Stimulated activated CD4-positive, alpha-beta T cell treated with anti-CD3 and anti-CD28 coated beads, Interleukin-2, amount 100 ng/mL, for 48 hours (primary cell): ENCODE measurements at regions not wholly inside any gene's neighbourhood (a gene's known extent, or its start where the extent isn't known, plus 50 kb on each side); places are given as distances from the start of the nearest gene placed in this dataset.

Experiments used
- DNase-seq, 2 donors: peaks; one replicate each; pipeline ENCODE4 v3.0.0-alpha.2; 2020

DNA sequence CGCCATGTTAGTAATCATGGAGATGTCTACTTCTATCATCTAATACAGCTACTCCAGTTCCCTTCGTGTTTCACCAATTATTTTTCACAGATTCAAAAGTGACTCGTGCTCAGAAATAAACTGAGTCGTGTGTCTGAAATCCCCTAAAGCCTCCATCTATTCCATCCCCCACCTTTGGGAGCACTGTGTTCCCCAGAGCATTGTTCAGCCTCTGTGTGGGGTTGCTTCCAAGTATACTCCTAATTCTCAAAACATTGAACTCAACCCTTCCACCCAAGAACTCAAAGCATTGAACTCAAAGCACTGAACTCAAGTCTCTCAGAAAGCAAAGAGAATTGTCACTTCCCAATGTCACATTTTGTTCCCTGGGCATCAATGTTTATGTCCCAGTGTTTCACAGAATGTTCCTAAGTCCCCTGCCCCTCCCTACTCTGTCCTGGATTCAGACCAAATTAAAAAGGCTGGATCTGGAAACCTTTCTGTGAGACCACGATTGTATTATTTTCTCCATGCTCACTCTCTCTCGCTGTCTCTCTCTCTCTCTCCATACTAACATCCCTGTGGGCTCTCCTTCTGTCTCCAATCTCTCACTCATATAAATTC, 138.5 kb upstream of the QRFPR start:
- DNase-seq = no peak

DNA sequence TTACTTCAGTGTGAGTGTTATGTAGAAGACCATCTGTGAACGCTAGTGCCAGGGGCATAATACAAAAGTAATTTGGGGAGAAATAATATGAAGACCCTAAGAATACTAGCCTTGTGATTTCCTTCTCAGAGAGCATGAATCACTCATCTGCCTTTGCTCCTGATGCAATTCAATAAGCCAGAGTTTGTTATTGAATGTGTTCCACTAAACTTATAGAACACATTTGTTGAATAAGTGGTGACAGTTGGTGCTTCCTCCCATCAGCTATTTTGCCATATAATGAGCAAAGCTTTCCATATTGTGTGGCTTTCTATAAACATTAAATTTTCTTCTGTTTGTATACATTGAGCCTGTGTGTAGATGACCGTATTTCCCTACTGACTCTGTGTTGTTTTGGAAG, 136.4 kb upstream of the QRFPR start:
- no peak for DNase-seq

DNA sequence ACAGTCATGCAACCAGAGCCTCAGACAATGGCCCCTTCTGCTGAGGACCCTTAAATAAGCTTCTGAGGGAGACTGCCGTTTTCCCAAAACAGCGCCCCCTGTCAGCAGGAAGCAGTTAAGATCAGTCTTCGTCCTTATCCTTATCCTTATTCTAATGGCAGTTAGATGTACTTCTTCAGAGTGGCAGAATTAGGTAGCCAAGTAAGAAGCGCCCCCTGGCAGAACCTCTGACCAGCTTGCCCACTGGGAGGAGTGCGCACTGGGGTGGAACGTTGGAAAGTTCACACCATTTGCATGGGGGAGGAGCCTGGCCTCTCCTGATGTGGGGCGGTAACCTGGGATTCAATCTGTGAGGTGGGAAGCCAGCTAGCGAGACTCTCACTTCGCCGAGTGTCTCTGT, 133.6 kb upstream of the QRFPR start:
- no peak for DNase-seq

DNA sequence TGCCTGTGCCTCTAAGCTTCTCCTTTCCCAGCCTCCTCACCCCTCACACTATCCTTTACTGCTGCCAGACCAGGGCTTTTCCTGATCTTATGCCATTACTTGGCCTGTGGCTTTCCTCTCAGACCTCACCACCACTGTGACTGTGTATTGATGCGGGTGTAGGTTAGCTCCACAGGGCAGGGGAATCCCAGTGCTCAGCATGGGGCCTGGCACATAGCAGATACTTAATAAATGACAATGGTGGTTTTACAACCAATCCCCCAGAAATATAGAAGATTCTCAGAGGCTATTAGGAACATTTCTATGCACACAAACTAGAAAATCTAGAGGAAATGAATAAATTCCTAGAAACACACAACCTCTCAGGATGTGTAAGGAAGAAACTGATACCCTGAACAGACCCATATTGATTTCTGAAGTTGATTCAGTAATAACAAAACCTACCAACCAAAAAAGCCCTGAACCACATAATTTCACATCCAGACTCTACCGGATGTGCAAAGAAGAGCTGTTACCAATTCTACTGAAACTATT, 129.6 kb upstream of the QRFPR start:
- DNase-seq = no peak

DNA sequence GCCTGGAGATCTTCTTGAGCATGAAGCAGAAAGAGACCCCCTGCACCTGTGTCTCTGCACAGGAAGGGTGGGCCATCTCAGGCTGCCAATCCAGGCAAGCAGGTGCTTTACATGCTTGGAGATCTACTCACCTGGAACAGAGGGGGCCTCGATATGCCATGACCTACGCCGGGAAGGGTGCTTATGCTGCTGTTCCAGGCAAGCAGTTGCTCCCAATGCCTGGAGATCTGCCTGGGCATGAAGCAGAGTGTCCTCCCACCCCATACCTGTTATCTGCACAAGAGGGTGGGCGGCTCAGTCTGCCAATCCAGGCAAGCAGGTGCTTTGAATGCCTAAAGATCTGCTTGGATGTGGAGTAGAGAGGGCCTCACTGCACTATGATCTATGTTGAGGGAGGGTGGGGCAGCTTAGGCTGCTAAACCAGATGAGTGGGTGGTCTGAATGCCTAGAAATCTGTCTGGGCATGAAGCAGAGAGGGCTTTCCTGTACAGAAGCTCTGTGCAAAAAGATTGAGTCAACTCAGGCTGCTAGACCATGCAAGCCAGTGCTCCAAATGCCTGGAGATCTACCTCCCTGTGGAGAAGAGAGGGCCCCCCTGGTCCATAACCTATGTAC, 104.5 kb upstream of the QRFPR start:
- DNase-seq = no peak

DNA sequence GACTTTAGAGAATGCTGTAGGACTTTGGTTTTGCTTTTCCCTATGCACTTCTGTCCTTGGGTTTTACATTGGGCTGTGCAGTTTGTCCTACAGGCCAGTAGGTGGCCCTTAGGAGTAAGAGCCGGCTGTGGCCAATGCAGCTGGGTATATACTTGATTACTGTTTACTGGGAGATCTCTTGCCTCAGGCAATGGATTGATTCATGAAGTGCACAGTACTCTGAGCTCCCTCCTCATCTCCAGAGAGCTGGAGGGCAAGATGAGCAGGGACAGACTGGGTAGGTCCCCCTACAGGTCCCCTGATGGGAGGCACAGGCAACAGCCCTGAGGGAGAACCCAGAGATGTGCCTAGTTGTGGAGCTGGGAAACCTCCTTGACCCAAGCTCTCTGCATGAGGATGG, 103.8 kb upstream of the QRFPR start:
- DNase-seq = no peak

DNA sequence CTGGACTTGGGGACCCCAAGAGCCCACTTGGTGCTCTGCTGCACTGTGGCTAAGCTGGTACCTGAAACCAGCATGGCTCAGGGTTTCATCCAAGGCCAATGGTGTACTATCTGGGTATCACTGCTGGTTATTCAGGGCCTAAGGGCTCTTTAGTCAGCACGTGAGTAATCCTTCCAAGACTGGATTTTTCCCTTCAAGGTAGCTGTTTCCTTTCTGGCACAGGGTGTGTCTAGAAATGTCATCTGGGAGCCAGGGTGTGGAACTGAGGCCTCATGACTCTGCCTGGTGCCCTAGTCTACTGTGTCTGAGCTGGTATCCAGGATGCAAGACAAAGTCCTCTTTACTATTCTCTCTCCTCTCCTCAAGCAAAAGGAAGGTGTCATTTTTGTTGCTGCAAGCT, 99.0 kb upstream of the QRFPR start:
- DNase-seq = no peak

DNA sequence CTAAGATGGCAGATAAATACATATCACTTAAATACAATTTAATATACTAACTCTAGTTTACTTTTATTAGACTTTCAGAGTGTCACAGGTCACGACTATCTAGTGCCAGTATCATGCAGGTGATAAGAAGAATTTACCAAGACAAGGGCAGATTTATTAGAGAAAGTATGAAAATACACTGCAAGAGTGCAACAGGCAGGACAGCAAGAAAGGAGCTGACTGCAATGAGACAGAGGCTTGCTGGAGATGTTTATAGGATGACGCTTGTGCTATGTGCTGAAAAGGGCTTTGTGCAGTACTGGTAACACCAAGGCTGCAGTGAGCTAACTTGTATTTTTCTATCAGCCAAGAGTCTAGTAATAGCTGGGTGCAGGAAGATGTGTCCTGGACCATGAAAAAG, 96.7 kb upstream of the QRFPR start:
- no peak for DNase-seq

DNA sequence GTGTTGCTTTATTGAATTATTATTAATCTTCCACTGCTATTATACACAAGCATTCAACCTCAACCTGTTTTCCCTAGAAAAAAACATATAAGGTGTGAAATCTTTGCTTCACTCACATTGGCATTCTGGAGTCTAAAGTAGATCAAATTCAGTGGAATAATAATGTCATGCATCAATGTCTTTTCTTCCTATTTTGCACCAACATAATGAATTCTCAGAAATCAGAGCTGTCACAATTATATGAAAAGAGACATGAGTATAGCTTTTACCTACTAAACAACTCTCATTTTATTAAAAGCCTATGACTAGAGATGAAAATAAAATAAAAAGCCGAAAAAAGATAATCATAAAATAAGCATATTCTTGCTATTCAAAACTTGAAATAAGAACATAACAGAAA, 96.3 kb upstream of the QRFPR start:
- DNase-seq = no peak

DNA sequence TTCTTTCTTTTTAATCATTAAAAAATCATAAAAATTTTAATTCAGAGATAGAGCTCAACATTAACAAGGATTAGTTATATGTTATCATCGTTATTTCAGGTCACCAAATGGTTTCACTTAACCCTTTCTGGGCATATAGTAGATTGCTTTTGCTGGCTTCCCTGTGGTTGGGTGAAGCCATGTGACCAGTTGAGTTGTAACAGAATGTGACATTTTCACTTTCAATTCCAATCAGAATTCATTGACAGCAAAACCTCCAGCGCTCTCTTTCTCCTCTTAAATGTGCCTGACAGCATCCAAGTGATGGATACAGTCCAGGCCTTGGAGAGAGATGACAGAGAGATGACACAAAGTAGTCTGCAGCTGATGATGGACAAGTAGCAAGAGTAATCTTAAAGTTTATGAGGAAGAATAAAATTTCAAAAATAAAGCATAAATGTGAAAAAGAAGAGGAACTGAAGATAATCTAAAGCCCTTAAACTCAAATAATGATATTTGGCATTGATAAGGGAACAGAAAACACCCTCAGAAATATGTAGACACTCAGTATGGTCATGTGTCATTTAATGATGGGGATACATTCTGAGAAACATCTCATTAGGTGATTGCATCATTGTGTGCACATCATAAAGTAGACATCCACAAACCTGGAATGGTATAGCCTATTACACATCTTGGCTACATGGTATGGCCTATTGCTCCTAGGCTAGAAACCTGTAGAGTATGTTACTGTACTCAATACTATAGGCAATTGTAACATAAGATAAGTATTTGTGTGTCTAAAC, 92.3 kb upstream of the QRFPR start:
- no peak for DNase-seq

DNA sequence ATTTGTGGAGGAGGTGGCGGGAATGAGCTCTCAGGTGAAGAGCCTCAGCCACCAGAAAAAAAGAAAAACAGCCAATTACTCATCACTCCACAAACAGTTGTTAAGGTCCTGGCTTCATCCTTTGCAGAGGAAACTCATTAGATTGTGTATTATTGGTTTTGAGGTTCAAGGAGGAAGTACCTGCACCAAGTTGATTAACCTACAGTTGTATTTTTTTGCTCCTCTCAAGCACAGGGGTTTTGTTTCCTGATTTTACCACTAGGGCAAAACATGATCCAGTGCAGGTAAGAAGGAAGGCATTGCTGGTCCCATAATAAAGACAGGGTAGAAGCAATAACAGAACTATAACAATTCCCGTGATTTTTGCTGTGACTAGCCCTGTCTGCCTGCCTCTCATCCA, 84.0 kb upstream of the QRFPR start:
- no peak for DNase-seq

DNA sequence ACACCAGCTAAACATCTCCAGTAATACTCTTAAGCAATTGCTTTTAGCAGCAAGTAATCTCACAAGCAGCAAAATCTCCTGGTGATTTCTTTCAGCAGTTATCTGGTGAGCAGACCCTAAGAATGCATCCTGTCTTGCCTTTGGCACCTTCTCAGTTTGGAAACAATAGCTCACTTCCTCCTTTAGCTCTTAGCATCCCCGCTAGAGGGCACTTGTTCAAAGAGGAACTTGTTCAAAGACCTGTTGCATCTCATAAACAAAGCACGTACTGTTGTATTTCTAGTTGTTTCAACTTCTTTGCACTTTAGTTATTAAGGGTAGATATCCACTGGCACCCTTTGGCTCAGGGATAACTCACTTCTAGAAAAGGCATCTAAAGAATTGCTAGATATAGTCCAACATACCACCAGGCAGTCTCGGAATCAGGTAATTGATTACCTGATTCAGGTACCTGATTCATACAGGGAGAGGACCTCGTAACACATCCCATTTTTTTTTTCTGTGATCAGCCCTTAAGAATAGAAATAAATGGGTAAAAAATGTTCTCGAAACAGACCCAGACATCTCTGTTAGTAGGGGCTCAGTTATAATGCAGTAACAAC, 81.9 kb upstream of the QRFPR start:
- peak; percentile 20 to 27 for DNase-seq

DNA sequence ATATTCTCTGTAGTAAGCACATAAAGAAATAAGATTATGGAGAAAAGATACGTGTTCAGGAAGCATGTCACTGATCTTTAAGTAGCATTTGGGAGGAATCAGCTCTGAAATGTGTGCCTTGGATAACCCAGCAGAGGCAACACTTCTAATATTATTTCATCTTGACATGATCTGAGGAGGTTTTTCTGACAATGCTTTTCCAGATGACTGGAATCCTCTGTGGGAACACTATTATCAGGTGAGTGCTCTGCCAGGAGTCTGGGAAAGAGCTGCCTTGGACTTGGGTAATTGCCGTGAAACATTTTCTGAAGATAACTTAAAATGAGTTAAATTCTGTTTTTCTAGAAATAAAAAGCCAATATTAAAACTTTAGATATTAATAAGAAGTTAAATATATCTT, 78.2 kb upstream of the QRFPR start:
- no peak for DNase-seq

DNA sequence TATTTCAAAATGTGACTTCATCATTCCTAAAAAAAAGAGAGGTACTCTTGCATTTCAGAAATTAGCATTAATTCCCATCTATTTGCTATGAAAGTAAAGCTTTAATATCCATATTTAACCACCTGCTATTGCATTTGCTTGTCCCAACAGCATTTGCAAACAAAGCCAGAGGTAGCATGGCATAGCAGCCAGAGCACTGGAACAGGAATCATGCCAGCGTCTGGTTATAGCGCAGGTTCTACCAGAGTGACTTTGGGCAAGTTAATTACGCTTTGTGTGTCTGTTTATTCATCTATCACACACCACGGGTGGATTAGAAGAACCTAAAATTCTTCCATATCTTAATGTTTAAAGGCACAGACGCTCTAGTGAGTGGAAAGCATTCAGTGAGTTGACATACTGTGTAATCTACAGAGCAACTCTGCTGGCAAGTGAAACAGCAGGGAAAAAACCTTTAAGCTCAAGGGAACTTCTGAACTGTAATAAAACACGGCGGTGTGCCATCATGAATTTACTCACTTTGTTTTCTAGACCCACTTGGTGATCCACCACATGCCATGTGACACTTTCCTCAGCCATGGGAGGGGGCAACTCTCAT, 76.6 kb upstream of the QRFPR start:
- no peak for DNase-seq

DNA sequence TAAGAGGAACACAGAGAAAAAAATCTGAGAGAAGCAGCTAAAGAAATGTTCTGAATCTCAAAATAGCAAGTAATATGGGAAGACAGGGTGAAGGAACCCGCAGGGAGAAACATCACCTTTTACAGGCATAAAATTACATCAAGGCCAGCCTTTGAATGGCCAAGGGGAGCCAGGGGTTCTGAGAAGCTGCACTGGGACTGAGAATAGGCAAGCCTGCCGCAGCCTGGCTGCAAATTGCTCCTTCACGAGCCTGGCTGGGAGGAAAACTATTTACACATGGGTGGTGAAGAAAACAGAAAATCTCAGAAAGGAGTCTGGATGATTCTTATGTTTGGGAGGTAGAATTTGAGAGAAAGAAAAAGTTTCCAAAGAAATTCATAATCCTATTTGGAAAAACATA, 74.5 kb upstream of the QRFPR start:
- no peak for DNase-seq

DNA sequence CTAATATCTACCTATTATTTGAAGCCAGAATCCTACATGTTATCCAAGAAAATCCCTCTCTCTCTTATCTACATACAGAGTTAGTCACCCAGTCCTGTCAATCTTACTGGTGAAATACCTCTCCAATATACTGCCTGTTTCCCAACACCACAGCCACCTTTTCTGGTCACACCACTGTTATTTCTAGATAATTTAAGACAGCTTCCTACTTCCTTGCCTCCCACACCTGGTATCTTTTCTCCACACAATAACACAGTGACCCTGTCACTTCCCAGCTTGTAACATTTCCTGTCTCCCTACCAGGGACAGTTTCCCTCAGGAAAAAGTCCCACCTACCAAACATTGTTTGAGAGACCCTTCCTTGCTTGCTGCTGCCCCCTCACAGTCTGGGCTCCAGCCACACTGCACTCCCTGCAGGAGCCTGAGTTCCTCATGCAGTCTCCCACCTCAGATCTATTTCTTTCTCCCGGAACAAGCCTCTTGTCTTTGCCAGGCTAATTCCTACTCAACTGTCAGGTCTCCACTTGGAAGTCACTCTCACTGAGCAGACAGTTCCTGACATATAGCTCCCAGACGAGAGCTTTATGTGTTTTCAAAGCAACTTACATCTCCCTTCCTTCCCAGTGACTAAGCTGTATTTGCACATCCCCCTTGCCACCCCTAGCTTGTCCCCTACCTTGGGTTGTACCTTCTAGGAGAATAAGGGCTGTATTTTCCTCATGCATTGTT, 73.6 kb upstream of the QRFPR start:
- DNase-seq = no peak

DNA sequence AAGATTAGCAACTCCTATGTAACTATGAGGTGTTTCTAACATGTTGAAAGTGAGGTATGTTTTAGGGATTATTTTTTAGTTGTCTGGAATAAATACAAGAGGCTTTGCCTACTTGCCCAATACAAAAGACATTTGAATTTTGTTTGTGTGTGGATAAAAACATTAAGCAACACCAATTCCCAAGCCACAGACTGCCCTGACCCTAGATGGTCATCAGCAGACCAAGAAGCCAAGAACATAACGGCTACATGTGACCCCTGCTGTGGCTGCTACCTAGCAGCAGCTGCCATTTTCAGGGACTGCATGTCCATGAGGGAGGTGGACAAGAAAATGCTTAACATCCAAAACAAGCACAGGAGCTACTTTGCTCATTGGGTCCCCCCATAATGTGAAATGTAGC, 70.5 kb upstream of the QRFPR start:
- no peak for DNase-seq

DNA sequence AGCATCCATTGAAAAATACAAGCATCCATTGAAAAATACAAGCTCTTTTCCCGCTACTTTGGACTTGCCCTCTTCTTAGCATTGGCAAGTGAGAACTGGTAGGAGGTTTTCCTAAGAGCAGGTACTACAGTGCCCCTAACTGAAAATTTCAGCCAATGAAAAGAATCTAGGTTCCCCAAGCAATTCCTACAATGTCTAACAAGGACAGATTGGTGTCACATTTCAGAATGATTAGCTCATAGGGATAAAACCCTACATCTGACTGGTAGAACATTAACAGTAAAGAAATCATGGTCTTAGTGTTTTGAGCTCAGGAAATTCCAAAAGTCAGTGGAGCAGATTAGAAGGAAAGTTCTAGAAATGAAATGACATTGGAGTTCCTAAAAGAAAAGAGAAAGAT, 68.6 kb upstream of the QRFPR start:
- DNase-seq = no peak

DNA sequence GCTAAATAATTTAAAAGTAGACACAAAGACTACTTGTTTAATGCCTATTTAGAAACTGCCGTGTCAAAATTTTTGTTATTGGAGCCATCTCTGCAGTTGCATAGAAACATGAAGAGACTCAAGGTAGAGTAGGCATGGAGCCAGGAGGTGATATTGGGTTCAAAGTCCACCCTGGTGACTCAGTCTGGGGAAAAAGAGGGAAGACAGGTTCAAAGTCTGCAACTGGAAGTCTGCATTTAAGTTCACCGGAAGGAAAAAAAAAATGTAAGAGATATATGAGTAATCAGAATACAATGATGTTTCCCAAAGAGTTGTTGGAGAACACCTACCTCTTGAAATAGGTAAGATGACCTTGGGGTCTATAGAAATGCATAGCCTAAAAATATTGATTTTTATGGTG, 67.4 kb upstream of the QRFPR start:
- no peak for DNase-seq

DNA sequence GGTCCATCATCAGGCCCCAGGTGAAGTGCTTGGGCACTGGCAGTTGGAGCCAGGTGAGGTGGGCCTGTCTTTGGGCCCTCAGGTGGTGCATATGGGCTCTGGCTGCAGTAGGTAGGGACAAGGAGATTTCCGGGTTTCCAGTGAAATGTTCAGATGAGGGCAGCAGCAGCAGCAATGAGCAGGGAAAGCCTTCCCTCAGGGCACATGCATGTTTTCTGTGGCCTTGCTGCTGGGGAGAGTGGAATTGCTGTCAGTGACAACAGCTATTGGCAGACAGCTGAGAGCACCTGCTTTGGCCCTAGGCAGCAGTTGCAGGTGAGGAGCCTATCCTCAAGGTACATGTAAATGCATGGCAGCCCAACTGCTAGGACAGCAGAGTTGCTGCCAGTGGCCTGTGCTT, 58.9 kb upstream of the QRFPR start:
- DNase-seq = no peak
